HG02623 (cell line): ENCODE measurements at regions not wholly inside any gene's neighbourhood (a gene's known extent, or its start where the extent isn't known, plus 50 kb on each side); places are given as distances from the start of the nearest gene placed in this dataset.
"Not testable (repeated sequence)": the region's sequence is repeated elsewhere in the genome, so short reads cannot be mapped to it uniquely, and the experiment has no call there.

Experiments used
- ATAC-seq: cut with Tn5 transposase; IDR thresholded peaks from one replicate; pipeline ENCODE4 v1.9.1; 2021; ENCODE audit warnings: moderate library complexity; ENCODE audit not compliant: unreplicated experiment

DNA sequence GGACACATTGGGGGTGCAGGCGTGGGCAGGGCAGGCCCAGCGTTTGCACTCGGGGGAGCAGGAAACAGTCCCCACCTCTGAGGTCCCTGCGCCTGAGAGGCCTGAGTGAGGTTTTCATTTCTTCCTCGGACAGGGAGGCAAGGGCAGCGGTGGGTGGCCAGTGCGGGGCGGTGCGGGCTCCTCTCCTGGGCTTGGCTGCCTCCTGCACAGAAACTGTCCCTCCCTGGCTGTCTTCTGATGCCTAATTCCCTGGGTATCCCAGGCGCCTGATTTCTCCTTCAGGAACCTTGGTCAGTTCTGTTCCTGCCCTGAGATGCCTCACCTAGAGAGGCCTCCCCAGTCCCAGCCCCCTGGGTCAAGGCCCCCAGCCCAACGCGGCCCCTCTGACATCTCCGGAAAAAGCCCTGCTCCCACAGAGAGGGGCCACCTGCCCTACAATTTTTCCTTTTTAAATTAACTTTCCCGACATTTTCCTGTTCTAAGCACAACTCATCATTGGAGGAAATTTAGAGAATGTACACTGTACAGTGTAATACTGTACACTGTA lies 260.3 kb downstream of the ADGRD1 start:
- no peak for ATAC-seq

DNA sequence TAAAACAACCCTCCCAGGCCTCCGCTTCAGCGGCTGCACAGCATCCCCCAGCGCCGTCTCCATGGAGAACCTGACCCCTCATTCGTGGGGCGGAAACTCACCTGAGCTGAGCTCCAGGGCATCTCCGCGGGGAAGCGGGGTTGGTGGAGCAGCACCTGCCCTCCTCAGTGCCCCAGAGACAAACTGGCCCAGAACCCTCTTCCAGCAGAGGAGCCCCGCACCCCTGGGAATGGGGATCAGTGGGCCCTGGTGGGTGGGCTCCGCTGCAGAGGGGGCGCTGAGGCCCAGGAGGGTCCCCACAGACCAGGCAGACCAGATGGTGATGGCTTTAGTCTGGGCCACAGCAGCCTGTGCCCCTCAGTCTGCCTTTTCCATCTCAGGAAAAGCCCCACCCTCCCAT lies 261.2 kb downstream of the ADGRD1 start:
- ATAC-seq = not testable (repeated sequence)

GRCh38 chr12:131216587-131216986 lies 262.9 kb downstream of the ADGRD1 start:
- ATAC-seq = not testable (repeated sequence)

DNA sequence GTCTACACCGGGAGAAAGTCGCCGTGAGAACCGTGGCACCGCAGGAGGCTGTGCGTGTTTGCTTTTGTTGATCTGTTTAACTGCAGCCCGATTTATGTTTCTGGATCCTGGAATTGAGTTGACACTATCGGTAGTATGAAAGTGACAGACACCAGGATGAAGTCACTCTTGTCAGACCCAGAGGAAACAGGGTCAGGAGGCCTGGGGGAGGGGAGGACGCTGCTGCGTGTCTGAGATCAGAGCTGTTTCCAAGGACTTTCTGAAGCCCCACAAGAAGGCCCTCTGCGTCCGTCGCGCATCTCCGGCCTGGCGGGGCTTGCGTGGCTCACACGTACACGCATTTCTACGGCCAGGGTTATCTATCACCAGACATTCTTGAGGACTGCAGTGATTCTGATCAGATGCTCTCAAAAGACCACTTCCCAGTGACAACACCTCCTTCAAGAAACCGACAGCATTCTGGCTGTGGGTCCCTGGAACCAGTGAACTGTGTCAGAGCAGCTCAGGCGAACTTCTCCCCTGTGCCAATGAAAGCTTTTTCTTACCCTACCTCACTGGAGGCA lies 263.4 kb downstream of the ADGRD1 start:
- no peak for ATAC-seq

DNA sequence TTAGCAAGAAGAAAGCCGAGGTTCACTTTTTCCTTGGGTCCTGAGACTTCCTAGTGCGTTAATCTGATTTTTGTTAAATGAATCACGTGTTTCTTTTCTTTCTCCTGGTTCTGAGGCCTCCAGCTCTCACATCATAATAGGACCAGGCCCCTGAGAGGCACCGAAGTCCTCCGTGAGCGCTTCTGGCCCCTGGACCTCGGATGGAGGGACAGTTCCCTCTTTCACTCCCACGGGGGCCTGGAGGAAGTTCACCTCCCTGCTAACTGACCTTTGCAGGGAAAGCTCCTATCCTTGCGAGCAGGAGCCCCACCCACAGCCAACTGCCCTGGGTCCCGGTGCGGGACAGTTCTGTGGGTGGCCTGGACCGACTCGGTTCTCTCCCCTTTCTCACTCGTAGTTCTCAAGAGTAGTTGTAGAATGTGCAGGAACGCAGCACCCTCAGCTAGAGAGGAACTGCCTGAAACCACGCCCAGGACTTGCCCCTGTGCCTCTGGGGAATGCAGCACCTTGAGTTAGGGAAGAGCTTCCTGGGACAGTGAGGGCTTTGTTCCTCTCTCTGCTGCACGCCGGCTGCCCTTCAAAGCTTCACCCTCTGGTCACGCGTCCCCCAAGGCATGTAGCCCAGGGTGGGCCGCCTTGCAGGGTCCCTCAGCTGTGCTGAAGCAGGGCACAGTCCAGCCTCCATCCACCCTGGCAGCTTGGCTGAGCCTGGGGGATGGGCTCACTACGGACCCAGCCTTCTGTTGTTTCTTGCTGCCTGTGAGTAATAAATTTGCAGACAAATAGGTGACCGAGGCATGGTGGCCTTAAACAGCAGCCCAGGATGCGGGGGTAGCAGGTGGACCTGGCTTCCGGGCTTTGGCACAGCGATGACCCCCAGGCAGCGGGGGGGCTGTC lies 264.6 kb downstream of the ADGRD1 start:
- ATAC-seq = no peak

- ATAC-seq = no peak
Measured at GRCh38 chr12:131218923-131219669, 265.4 kb downstream of the ADGRD1 start.

DNA sequence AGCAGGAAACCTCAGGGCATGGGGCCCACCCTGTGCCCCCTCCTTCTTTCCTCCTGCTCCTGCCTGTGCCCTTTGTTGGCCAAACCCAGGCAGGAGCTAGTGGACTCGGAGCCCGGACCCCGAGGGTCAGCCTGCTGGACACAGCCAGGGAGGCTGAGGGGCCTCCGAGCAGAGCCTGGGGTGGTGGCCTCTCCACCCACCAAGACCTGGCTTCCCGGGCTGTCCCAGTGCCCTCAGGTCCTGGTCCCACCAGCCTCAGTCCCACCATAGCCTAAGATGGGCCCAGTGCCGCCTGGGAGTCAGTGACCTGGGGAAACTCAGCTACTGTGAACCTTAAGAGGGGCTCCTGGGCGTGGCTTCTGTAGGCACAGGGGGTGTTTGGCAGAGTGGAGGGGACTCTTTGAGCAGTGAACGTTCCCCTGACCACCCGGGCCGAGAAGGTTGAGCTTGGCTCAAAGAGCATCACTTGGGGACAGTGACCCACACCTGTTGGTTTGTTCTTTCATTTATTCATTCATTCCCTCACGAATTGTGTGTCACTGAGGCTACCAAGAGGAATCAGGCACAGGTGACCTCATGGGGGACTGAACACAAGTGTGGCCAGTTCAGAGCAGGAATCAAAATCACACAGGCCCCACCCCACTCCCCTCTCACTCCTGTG lies 266.1 kb downstream of the ADGRD1 start:
- ATAC-seq = no peak

DNA sequence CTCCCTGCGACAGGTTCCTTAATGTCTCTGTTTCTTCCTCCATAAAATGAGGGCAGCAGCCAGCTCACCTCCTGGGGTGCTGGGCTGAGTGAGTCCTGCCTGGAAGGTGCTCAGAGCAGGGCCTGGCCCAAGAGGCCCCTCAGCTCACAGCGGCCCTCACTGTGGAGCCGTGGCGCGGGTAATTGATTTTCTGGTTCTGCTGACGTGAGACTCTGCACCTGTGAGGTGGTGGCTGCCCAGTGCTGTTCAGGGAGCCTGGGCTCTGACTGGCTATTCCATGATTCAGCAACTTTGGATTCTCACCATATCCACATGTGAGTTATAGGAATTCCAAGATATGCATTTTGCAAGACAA lies 266.6 kb downstream of the ADGRD1 start:
- no peak for ATAC-seq

GRCh38 chr12:131221061-131221956 lies 267.6 kb downstream of the ADGRD1 start:
- ATAC-seq = no peak

DNA sequence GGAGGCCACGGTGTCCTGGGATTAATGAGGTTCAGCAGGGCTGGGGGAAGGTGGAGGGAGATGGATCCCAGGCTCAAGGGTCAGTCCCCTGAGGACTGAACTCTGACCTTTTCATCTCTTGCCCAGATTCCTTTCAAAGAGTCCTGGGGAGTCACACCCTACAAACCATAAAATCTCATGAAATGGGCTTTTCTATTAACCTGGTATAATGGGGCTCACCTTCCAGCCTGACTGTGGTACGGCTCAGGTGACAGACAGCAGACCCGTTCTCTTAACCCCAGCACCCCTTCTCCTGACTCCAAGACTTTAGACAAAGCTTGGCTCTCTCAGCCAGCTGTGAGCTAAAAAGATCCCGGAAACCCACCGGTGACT lies 268.2 kb downstream of the ADGRD1 start:
- ATAC-seq = no peak

- peak; percentile 55 for ATAC-seq
Measured at GRCh38 chr12:131222329-131223139, 268.8 kb downstream of the ADGRD1 start.

DNA sequence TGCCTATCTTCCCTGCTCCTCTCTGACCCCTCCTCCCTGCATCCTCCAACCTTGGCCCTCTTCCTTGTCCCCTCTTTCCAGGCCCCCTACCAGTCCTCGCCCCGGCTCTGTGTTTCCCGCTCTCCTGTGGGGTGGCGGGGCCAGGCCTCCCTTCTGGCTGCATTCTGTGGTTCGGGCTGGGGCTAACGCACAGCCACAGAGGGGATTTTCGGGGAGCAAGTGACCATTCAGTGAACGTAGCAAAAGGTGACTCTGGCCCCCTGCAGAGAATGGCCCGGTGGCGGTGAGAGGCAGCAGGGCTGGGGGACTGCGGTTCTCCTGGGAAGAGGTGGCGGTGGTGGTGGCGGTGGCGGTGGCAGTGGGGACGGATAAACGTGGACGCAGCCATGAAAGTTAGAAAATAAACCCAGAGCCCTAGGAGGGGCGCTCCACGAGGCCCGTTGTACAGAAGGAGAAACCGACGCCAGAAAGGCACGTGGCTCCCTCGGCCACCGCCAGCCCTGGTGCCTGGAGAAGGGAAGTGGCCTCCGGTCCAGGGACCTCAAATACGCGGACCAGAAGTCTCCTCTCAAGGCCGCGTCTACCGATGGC lies 269.6 kb downstream of the ADGRD1 start:
- ATAC-seq = no peak

- no peak for ATAC-seq
Measured at GRCh38 chr12:131223791-131224225, 270.1 kb downstream of the ADGRD1 start.

- not testable (repeated sequence) for ATAC-seq
Measured at GRCh38 chr12:131224226-131225065, 270.7 kb downstream of the ADGRD1 start.

GRCh38 chr12:131225066-131225380 lies 271.3 kb downstream of the ADGRD1 start:
- not testable (repeated sequence) for ATAC-seq

DNA sequence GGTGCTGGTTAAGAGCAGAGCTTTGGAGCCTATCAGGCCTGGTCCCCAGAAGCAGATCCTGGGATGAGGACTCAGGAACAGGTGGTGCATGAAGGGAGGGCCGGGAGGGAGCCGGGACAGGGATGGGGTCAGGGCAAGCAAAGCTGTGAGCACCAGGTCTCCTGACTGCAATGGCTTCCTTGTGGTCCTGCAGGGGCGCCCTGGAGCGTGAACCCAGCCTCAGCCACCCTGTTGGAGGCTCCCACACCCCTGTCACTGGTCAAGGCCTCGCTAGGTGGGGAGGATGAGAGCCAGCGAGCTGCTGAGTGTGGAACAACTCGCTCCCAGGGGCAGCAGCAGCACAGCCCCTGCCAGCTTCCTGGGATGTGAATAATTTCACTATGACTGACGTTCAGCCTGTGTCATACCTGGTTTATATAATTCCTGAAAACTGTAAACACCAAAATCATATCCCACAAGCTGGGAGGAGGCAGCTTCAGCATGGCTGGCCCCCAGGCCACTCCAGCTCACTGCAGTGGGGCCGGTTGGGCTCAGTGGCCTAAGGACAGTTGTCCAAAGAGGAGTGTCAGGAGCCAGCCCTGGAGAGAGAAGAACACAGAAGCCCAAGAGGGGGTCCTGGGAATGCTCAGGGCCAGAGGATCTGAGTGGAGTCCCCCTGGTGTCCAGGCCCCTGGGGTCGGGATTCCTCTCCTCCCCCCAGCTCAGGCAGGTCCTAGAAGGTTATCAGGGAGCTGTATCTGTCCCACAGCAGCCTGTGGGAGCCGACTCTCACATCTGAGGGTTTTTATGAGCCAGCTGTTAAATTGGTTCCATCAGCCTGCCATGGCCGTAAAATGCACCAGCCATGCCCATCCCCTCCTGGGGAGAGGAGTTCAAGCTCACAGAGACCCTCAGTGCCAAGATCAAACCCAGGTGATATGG lies 272.9 kb downstream of the ADGRD1 start:
- no peak for ATAC-seq

- not testable (repeated sequence) for ATAC-seq
Measured at GRCh38 chr12:131227641-131228040, 273.9 kb downstream of the ADGRD1 start.
